IMR-90 (cell line): ENCODE measurements at regions not wholly inside any gene's neighbourhood (a gene's known extent, or its start where the extent isn't known, plus 50 kb on each side); places are given as distances from the start of the nearest gene placed in this dataset.

Experiments used
- ATAC-seq: fragments of 200-7000 bp; cut with Tn5 transposase; 2 replicates; pipeline ENCODE4 v1.9.1; 2020; ENCODE audit warnings: low read depth, mild to moderate bottlenecking, moderate library complexity
- BruUV-seq: library from RNA; stranded (reverse); fragments of 400-500 nt; replicated peaks from 2 replicates; lab custom pipeline; 2021; lab: Mats Ljungman, UMichigan
- CTCF ChIA-PET: fragments of 300-600 bp; formaldehyde crosslinking; extraction: SDS; loops from one replicate; lab custom pipeline; 2021; ENCODE audit warnings: antibody characterized with exemption; lab: Yijun Ruan, JAX
- POLR2A ChIA-PET: fragments of 300-600 bp; sonication (Branson Sonifier 250); formaldehyde crosslinking; loops from one replicate; lab custom pipeline; 2022; ENCODE audit warnings: antibody characterized with exemption; ENCODE audit not compliant: unreplicated experiment; lab: Charles Lee
- DNase-seq: peaks from one replicate; pipeline ENCODE4 v3.0.0; 2013
- H2AFZ ChIP-seq: replicated peaks from 2 replicates; pipeline ENCODE3; 2013; ENCODE audit warnings: low read length, mild to moderate bottlenecking; ENCODE audit not compliant: poor library complexity
- H2AK5ac ChIP-seq: 2 replicates; pipeline ENCODE4 v1.6.1; 2013; ENCODE audit warnings: low read depth, low read length, inconsistent platforms
- H2AK9ac ChIP-seq: replicated peaks from 2 replicates; pipeline ENCODE3; 2013; ENCODE audit warnings: mild to moderate bottlenecking, low read depth, low read length, moderate library complexity; ENCODE audit not compliant: poor library complexity
- H2BK120ac ChIP-seq: 2 replicates; pipeline ENCODE4 v1.6.1; 2013; ENCODE audit warnings: low read depth, low read length, inconsistent platforms
- H2BK15ac ChIP-seq: 3 replicates; pipeline ENCODE4 v1.6.1; 2013; ENCODE audit warnings: low read depth, low read length, inconsistent platforms
- H2BK20ac ChIP-seq: 2 replicates; pipeline ENCODE4 v1.6.1; 2013; ENCODE audit warnings: low read depth, mild to moderate bottlenecking, inconsistent platforms, low read length, moderate library complexity
- H2BK5ac ChIP-seq: 2 replicates; pipeline ENCODE4 v1.6.1; 2013; ENCODE audit warnings: mild to moderate bottlenecking, low read depth, low read length, inconsistent platforms; ENCODE audit not compliant: poor library complexity, severe bottlenecking
- H3K14ac ChIP-seq: replicated peaks from 2 replicates; pipeline ENCODE4 v1.6.1; 2013; ENCODE audit warnings: low read depth, low read length, inconsistent platforms
- H3K18ac ChIP-seq: 2 replicates; pipeline ENCODE4 v1.6.1; 2013; ENCODE audit warnings: low read depth, low read length, control low read depth
- H3K23ac ChIP-seq: 2 replicates; pipeline ENCODE4 v1.6.1; 2013; ENCODE audit warnings: low read depth, low read length, inconsistent platforms
- H3K27ac ChIP-seq: 2 replicates; pipeline ENCODE4 v1.5.1; 2013; ENCODE audit warnings: mild to moderate bottlenecking, control low read depth, low read length; ENCODE audit not compliant: insufficient read depth
- H3K27me3 ChIP-seq: 2 replicates; pipeline ENCODE4 v1.6.1; 2013; ENCODE audit warnings: low read length; ENCODE audit not compliant: control insufficient read depth, insufficient read depth
- H3K36me3 ChIP-seq: 2 replicates; pipeline ENCODE4 v1.6.1; 2013; ENCODE audit warnings: low read length, mixed read lengths; ENCODE audit not compliant: control insufficient read depth, insufficient read depth
- H3K4ac ChIP-seq: 2 replicates; pipeline ENCODE4 v1.6.1; 2013; ENCODE audit warnings: low read depth, low read length, inconsistent platforms
- H3K4me1 ChIP-seq: 2 replicates; pipeline ENCODE4 v1.6.1; 2013; ENCODE audit warnings: low read length, mixed read lengths; ENCODE audit not compliant: control insufficient read depth, insufficient read depth
- H3K4me2 ChIP-seq: 2 replicates; pipeline ENCODE4 v1.6.1; 2013; ENCODE audit warnings: low read depth, mild to moderate bottlenecking, control low read depth, low read length, moderate library complexity
- H3K4me3 ChIP-seq: 2 replicates; pipeline ENCODE4 v1.5.1; 2013; ENCODE audit warnings: low read depth, mild to moderate bottlenecking, control low read depth, low read length, moderate library complexity; ENCODE audit not compliant: insufficient read depth
- H3K56ac ChIP-seq: 2 replicates; pipeline ENCODE4 v1.6.1; 2013; ENCODE audit warnings: low read length, inconsistent platforms; ENCODE audit not compliant: insufficient read depth; ENCODE audit errors: extremely low read depth
- H3K79me1 ChIP-seq, 2 experiments: 2 replicates each; pipeline ENCODE4 v1.6.1; 2013; ENCODE audit warnings: low read length in 2 of 2, inconsistent platforms in 1 of 2, low read depth in 1 of 2
- H3K9ac ChIP-seq: 2 replicates; pipeline ENCODE4 v1.6.1; 2013; ENCODE audit warnings: low read depth, low read length, control low read depth
- H3K9me1 ChIP-seq: 2 replicates; pipeline ENCODE4 v1.6.1; 2013; ENCODE audit warnings: low read length, inconsistent platforms; ENCODE audit not compliant: insufficient read depth
- H3K9me3 ChIP-seq: 2 replicates; pipeline ENCODE4 v1.6.1; 2013; ENCODE audit warnings: low read length; ENCODE audit not compliant: control insufficient read depth, insufficient read depth
- H4K20me1 ChIP-seq: 2 replicates; pipeline ENCODE4 v1.6.1; 2013; ENCODE audit warnings: low read length, inconsistent platforms; ENCODE audit not compliant: insufficient read depth
- H4K5ac ChIP-seq: 2 replicates; pipeline ENCODE4 v1.6.1; 2013; ENCODE audit warnings: mild to moderate bottlenecking, low read depth, low read length, control low read depth
- H4K8ac ChIP-seq, 2 experiments: 2 replicates each; pipeline ENCODE4 v1.6.1; 2013; ENCODE audit warnings: low read depth in 2 of 2, low read length in 2 of 2, control low read depth in 1 of 2, inconsistent platforms in 1 of 2
- H4K91ac ChIP-seq: 2 replicates; pipeline ENCODE4 v1.6.1; 2013; ENCODE audit warnings: low read depth, low read length, inconsistent platforms; ENCODE audit not compliant: insufficient read depth
- BHLHE40 ChIP-seq: fragments of 150-350 bp; IDR thresholded peaks from 2 replicates; pipeline ENCODE4 v1.6.1; 2016; ENCODE audit warnings: mild to moderate bottlenecking, low read depth, low read length
- CEBPB ChIP-seq: IDR thresholded peaks from 2 replicates; pipeline ENCODE4 v1.6.1; 2012; ENCODE audit warnings: low read depth, low read length, improper control_type of control experiment
- CHD1 ChIP-seq: IDR thresholded peaks from 2 replicates; pipeline ENCODE4 v1.6.1; 2012; ENCODE audit warnings: low read depth, low read length, improper control_type of control experiment
- FOS ChIP-seq: fragments of 150-350 bp; IDR thresholded peaks from 2 replicates; pipeline ENCODE4 v1.6.1; 2016; ENCODE audit warnings: low read depth, low read length
- MAFK ChIP-seq: IDR thresholded peaks from 2 replicates; pipeline ENCODE4 v1.6.1; 2012; ENCODE audit warnings: low read depth, low read length, improper control_type of control experiment
- MAZ ChIP-seq: IDR thresholded peaks from 2 replicates; pipeline ENCODE4 v1.6.1; 2012; ENCODE audit warnings: low read depth, mild to moderate bottlenecking, low read length, improper control_type of control experiment, moderate library complexity, borderline replicate concordance
- NFE2L2 ChIP-seq: fragments of 150-350 bp; IDR thresholded peaks from 2 replicates; pipeline ENCODE4 v1.6.1; 2016; ENCODE audit warnings: low read depth, mild to moderate bottlenecking, low read length
- POLR2A ChIP-seq: IDR thresholded peaks from 2 replicates; pipeline ENCODE4 v1.6.1; 2012; ENCODE audit warnings: mild to moderate bottlenecking, low read depth, low read length
- RAD21 ChIP-seq: IDR thresholded peaks from 2 replicates; pipeline ENCODE4 v1.6.1; 2012; ENCODE audit warnings: low read length, improper control_type of control experiment
- WGBS, 2 experiments: methylation state at CpG; one replicate each; pipeline versions ENCODE4 v1.1.5 to v1.1.7; 2013; ENCODE audit warnings: missing lambda C conversion rate in 2 of 2; ENCODE audit not compliant: insufficient read length in 1 of 2; ENCODE audit errors: extremely low coverage in 2 of 2; 5-methylcytosine and 5-hydroxymethylcytosine counted together
- dilution Hi-C: fragments of 300-500 bp; cut with HindIII; formaldehyde crosslinking; loops from one replicate; pipeline ENCODE4 v1.14.3; 2018; ENCODE audit warnings: low sequenced_read_pairs; ENCODE audit not compliant: unreplicated experiment
- in situ Hi-C: fragments of 300-500 bp; cut with MboI; formaldehyde crosslinking; loops from 3 replicates; pipeline ENCODE4 v1.14.3; 2019; ENCODE audit warnings: low sequenced_read_pairs, inconsistent platforms, mixed read lengths
- intact Hi-C: fragments of 100-400 bp; cut with micrococcal nuclease; formaldehyde crosslinking; loops from 2 replicates; pipeline ENCODE4 v1.10.0; 2022
- TF ChIP-seq, protein P1 (sequence below): conservative IDR thresholded peaks from 2 replicates; pipeline ENCODE4 v1.5.1; 2012; ENCODE audit warnings: mild to moderate bottlenecking, low read depth, low read length, improper control_type of control experiment

- in situ Hi-C loops, result no loop called here
Observed at GRCh38 chr2:8315531-8316165, 366.2 kb upstream of the ID2 start.

More at GRCh38 chr2:8315531-8316165, 366.2 kb upstream of the ID2 start:
- DNase-seq, result peak; percentile 44
- Histone ChIP-seq H3K27ac (no peak overlapping the region), H3K4ac (no peak overlapping the region), H4K5ac (no peak overlapping the region), H2AK5ac (no peak overlapping the region), H3K36me3 (no peaks in the 10 kb centered on the region), H3K27me3 (peaks cover 4% of the 10 kb centered on the region), H3K4me2 (no peak overlapping the region), H3K23ac (no peak overlapping the region), H3K4me3 (no peak overlapping the region), H2AFZ (no peak overlapping the region), H3K9ac (no peak overlapping the region), H2BK5ac (no peak overlapping the region), H2BK120ac (no peak overlapping the region), H3K4me1 (peaks cover 4% of the 10 kb centered on the region; the same call in 1 of the 2 replicates), H2BK15ac (no peak overlapping the region), H2BK20ac (no peak overlapping the region), H4K8ac (no peak overlapping the region), H4K20me1 (no peaks in the 10 kb centered on the region), H3K9me1 (peaks cover 3% of the 10 kb centered on the region; the same call in 1 of the 2 replicates), H3K56ac (no peak overlapping the region), H2AK9ac (peak overlapping the region; percentile 37), H3K18ac (no peak overlapping the region), H4K91ac (no peak overlapping the region), H3K14ac (no peak overlapping the region), H3K9me3 (no peaks in the 10 kb centered on the region), H3K79me1 (no peaks in the 10 kb centered on the region)
- POLR2A ChIA-PET, result no interaction called here
- TF ChIP-seq NFE2L2, result no peak
- TF ChIP-seq POLR2A, result no peak
- TF ChIP-seq MAFK, result no peak
- TF ChIP-seq RAD21, result no peak
- TF ChIP-seq, protein P1, sequence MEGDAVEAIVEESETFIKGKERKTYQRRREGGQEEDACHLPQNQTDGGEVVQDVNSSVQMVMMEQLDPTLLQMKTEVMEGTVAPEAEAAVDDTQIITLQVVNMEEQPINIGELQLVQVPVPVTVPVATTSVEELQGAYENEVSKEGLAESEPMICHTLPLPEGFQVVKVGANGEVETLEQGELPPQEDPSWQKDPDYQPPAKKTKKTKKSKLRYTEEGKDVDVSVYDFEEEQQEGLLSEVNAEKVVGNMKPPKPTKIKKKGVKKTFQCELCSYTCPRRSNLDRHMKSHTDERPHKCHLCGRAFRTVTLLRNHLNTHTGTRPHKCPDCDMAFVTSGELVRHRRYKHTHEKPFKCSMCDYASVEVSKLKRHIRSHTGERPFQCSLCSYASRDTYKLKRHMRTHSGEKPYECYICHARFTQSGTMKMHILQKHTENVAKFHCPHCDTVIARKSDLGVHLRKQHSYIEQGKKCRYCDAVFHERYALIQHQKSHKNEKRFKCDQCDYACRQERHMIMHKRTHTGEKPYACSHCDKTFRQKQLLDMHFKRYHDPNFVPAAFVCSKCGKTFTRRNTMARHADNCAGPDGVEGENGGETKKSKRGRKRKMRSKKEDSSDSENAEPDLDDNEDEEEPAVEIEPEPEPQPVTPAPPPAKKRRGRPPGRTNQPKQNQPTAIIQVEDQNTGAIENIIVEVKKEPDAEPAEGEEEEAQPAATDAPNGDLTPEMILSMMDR, result no peak
- no peak for TF ChIP-seq CEBPB
- TF ChIP-seq BHLHE40, result no peak
- no peak for TF ChIP-seq MAZ
- no peak for TF ChIP-seq CHD1
- TF ChIP-seq FOS, result no peak
- WGBS, 2 experiments, result no CpG with 5 or more reads among the region's 7 CpGs
- ATAC-seq, result peak; percentile 68
- no TSS peak for BruUV-seq
- CTCF ChIA-PET, result no interaction called here
- intact Hi-C loops, result no loop called here
- dilution Hi-C loops, result no loop called here
